NB4 (cell line): ENCODE measurements at regions not wholly inside any gene's neighbourhood (a gene's known extent, or its start where the extent isn't known, plus 50 kb on each side); places are given as distances from the start of the nearest gene placed in this dataset.
"Not testable (repeated sequence)": the region's sequence is repeated elsewhere in the genome, so short reads cannot be mapped to it uniquely, and the experiment has no call there.

Experiments used
- DNase-seq: peaks from one replicate; pipeline ENCODE4 v3.0.0; 2010; ENCODE audit warnings: low read depth
- H3K4me3 ChIP-seq: one replicate; pipeline ENCODE4 v1.5.1; 2011; ENCODE audit warnings: mild to moderate bottlenecking, low read depth, low read length, moderate library complexity
- MYC ChIP-seq: IDR thresholded peaks from 2 replicates; pipeline ENCODE4 v1.6.1; 2011; ENCODE audit warnings: low read depth, low read length
- POLR2A ChIP-seq: IDR thresholded peaks from 2 replicates; pipeline ENCODE4 v1.6.1; 2011; ENCODE audit warnings: mild to moderate bottlenecking; ENCODE audit not compliant: insufficient read length; ENCODE audit errors: extremely low read depth
- TF ChIP-seq, protein P1 (sequence below): IDR thresholded peaks from 2 replicates; pipeline ENCODE4 v1.6.1; 2011; ENCODE audit warnings: low read depth, low read length
- TF ChIP-seq, protein P2 (sequence below): IDR thresholded peaks from one replicate; pipeline ENCODE4 v1.5.1; 2012; ENCODE audit warnings: low read depth, low read length

DNA sequence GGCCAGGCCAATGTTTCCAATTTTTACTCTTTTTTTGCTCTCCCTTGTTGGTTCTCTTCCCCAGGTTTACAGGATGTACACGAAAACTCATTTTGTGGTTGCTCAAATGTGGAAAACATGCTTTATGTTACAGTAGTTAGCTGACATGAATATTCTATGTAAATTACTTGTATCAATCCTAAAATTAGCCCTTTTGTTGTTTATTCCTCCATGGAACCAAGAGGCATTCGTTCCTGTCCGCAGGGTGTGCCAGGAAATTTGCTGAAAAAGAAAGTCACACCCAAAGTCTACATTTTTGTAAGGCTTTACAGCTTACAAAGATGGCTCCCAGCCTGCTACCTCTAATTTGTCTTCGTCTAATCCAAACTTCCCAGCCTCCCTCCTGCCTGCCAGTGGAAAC lies 652.3 kb downstream of the ETS1 start:
- no peak for TF ChIP-seq POLR2A
- no peak for TF ChIP-seq MYC
- TF ChIP-seq, protein P1, sequence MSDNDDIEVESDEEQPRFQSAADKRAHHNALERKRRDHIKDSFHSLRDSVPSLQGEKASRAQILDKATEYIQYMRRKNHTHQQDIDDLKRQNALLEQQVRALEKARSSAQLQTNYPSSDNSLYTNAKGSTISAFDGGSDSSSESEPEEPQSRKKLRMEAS, result no peak
- TF ChIP-seq, protein P2, sequence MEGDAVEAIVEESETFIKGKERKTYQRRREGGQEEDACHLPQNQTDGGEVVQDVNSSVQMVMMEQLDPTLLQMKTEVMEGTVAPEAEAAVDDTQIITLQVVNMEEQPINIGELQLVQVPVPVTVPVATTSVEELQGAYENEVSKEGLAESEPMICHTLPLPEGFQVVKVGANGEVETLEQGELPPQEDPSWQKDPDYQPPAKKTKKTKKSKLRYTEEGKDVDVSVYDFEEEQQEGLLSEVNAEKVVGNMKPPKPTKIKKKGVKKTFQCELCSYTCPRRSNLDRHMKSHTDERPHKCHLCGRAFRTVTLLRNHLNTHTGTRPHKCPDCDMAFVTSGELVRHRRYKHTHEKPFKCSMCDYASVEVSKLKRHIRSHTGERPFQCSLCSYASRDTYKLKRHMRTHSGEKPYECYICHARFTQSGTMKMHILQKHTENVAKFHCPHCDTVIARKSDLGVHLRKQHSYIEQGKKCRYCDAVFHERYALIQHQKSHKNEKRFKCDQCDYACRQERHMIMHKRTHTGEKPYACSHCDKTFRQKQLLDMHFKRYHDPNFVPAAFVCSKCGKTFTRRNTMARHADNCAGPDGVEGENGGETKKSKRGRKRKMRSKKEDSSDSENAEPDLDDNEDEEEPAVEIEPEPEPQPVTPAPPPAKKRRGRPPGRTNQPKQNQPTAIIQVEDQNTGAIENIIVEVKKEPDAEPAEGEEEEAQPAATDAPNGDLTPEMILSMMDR, result no peak

DNA sequence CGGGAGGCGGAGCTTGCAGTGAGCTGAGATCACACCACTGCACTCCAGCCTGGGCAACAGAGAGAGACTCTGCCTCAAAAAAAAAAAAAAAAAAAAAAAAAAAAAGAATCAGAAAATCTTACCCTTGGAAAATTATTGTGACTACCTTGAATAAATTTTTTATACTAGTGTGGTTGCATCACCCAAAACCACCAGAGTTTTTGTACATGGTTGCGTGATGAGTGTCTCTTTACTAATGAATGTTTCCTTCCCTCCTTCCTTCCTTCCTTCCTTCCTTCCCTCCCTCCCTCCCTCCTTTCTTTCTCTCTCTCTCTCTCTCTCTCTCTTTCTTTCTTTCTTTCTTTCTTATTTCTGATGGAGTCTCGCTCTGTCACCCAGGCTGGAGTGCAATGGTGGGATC lies 653.4 kb downstream of the ETS1 start:
- not testable (repeated sequence) for H3K4me3 ChIP-seq, DNase-seq

More for the DNA sequence above, 652.3 kb downstream of the ETS1 start:
- no peak for DNase-seq
- no peak overlapping the region for H3K4me3 ChIP-seq

DNA sequence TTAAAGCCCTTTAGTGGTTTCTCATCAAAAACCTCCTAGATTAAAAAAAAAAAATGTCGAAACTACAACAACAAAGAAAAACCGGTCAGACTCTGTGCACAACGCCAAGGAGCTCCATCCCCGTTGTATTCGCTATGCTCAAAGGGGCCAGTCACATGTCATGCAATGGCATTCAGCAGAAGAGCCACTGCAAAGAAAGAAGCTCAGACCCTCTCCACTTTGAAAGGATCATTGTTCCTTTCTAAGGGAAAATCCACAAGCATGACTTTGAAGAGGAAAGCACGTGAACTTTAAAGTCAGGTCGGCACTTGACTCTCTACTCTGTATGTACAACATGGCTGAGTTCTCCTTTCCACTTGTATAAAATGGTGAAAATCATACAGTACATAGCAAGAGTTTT lies 655.6 kb downstream of the ETS1 start:
- DNase-seq, result no peak
- TF ChIP-seq, protein P2, result no peak
- TF ChIP-seq POLR2A, result no peak
- H3K4me3 ChIP-seq, result no peak overlapping the region

DNA sequence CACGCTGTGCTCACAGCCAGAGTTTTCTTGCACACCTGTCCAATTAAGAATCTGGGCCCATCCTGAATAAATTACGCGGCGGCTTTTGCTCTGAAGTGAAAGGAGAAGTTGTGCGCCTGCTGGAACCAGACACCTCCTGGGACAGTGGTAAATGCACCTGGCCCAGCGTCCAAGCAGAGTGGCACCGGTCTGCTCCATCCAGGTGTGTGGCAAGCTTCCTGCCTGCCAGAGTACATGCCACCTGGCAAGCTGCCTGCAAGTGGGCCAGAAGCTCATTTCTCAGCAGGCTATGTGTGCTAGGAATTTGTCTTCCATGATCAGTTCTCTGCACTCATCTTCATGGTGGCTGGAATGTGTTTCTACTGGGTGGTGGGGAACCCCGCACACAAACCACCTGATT lies 660.6 kb downstream of the ETS1 start:
- TF ChIP-seq, protein P2, result no peak
- TF ChIP-seq, protein P1, result no peak
- TF ChIP-seq MYC (no peak), POLR2A (no peak)
- DNase-seq, result no peak
- no peak overlapping the region for H3K4me3 ChIP-seq

DNA sequence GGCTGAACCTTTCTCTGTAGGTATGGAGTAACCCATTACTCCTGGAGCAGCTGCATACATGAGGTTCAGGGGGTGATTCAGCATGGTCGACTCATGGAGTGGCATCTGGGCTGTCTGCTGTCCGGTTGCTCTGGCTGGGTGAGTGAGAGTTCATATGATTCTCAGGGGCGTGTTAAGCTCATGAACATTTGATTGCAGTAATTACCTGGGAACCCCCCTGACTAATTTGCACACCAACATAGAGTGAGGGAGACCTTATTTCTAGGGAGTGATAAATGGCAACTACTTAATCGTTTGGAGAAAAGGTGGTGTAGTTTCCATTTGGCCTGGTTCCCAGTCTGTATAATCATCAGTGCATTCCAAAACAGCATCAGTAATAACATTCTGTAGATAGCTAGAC lies 661.9 kb downstream of the ETS1 start:
- DNase-seq, result no peak
- no peak overlapping the region for H3K4me3 ChIP-seq
- TF ChIP-seq POLR2A (no peak), MYC (no peak)
- TF ChIP-seq, protein P2, result no peak
- TF ChIP-seq, protein P1, result no peak

DNA sequence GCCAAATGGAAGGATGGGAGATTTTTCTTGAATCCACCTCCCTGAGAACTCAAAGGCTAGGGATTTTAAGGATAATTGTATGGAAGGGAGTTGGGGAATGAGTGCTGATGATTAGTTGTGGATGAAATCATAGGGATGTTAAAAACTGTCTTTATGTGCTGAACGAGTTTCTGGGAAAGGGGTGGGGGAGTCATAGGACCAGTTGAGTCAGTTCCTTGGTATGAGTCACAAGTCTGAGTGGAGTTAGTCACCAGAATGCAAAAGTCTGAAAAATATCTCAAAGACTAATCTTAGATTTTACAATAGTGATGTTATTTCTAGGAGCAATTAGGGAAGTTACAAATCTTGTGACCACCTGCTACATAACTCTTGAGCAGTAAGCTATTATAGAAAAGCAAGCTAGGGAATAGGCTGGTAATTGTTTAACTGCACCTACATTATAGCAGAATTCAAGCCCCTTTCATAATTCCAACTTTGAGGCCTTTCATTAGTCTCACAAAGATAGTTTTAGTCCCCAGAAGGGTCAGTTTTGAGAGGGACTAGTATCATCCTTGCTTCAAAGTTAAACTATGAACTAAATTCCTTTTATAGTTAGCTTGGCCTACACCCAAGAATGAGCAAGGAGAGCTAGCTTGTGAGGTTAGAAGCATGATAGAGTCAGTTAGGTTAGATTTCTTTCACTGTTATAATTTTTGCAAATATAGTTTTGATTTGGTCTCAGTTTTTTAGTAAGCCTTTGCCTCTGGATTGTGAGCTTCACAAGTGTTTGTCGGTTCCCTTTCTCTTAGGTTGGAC lies 668.0 kb downstream of the ETS1 start:
- DNase-seq, result peak; percentile 29
- TF ChIP-seq, protein P1, result no peak
- TF ChIP-seq MYC (no peak), POLR2A (no peak)
- TF ChIP-seq, protein P2, result no peak
- no peak overlapping the region for H3K4me3 ChIP-seq
